ENCODE measurements at regions not wholly inside any gene's neighbourhood (a gene's known extent, or its start where the extent isn't known, plus 50 kb on each side); places are given as distances from the start of the nearest gene placed in this dataset.

GRCh38 chr11:41845066-41845465, 385.6 kb upstream of the LRRC4C start:
- Histone ChIP-seq H3K27me3 (ENCODE audit: insufficient read depth, poor library complexity, severe bottlenecking) (no peaks in the 10 kb centered on the region), H3K27ac (replicated peaks) (no peak overlapping the region), H3K4me3 (replicated peaks; ENCODE audit: insufficient read depth, low read length) (no peak overlapping the region)
- DNase-seq (ENCODE audit: low read depth in 1 of 2, low spot score in 1 of 2), result no peak
- TF ChIP-seq REST (IDR thresholded peaks at IDR 0.05; ENCODE audit: insufficient replicate concordance, low read depth) (no peak), SPI1 (IDR thresholded peaks at IDR 0.05; ENCODE audit: borderline replicate concordance, low read depth) (no peak), CTCF (IDR thresholded peaks at IDR 0.05; ENCODE audit: insufficient read depth, low read length) (no peak), GABPA (IDR thresholded peaks at IDR 0.05; ENCODE audit: low read depth) (no peak), POLR2AphosphoS5 (IDR thresholded peaks at IDR 0.05; ENCODE audit: low read depth) (no peak)

GRCh38 chr11:41848349-41848748, 388.9 kb upstream of the LRRC4C start:
- TF ChIP-seq GABPA (IDR thresholded peaks at IDR 0.05; ENCODE audit: low read depth) (no peak), SPI1 (IDR thresholded peaks at IDR 0.05; ENCODE audit: borderline replicate concordance, low read depth) (no peak), POLR2AphosphoS5 (IDR thresholded peaks at IDR 0.05; ENCODE audit: low read depth) (no peak), CTCF (IDR thresholded peaks at IDR 0.05; ENCODE audit: insufficient read depth, low read length) (no peak), REST (IDR thresholded peaks at IDR 0.05; ENCODE audit: insufficient replicate concordance, low read depth) (no peak)
- H3K27me3 ChIP-seq (ENCODE audit: insufficient read depth, poor library complexity, severe bottlenecking), result no peaks in the 10 kb centered on the region
- H3K4me3 ChIP-seq (replicated peaks; ENCODE audit: insufficient read depth, low read length), result no peak overlapping the region
- no peak for DNase-seq (ENCODE audit: low read depth in 1 of 2, low spot score in 1 of 2)
- H3K27ac ChIP-seq (replicated peaks), result no peak overlapping the region

- TF ChIP-seq GABPA (IDR thresholded peaks at IDR 0.05; ENCODE audit: low read depth) (no peak), POLR2AphosphoS5 (IDR thresholded peaks at IDR 0.05; ENCODE audit: low read depth) (no peak), CTCF (IDR thresholded peaks at IDR 0.05; ENCODE audit: insufficient read depth, low read length) (no peak), SPI1 (IDR thresholded peaks at IDR 0.05; ENCODE audit: borderline replicate concordance, low read depth) (no peak), REST (IDR thresholded peaks at IDR 0.05; ENCODE audit: insufficient replicate concordance, low read depth) (no peak)
- Histone ChIP-seq H3K27me3 (ENCODE audit: insufficient read depth, poor library complexity, severe bottlenecking) (no peaks in the 10 kb centered on the region), H3K27ac (replicated peaks) (no peak overlapping the region), H3K4me3 (replicated peaks; ENCODE audit: insufficient read depth, low read length) (no peak overlapping the region)
- DNase-seq (ENCODE audit: low read depth in 1 of 2, low spot score in 1 of 2), result no peak
Observed at GRCh38 chr11:41849250-41849649, 389.8 kb upstream of the LRRC4C start.
